Fibroblast of peridontal ligament (primary cell): ENCODE measurements at regions not wholly inside any gene's neighbourhood (a gene's known extent, or its start where the extent isn't known, plus 50 kb on each side); places are given as distances from the start of the nearest gene placed in this dataset.
A peak's percentile ranks its signal among the peaks of the same experiment; 100 is the strongest.

Source experiments
- DNase-seq: peaks from one replicate; pipeline ENCODE4 v3.0.0-alpha.2; 2010; ENCODE audit errors: extremely low read depth

- DNase-seq: no peak
Observed at GRCh38 chr4:128488055-128488705, 200.6 kb upstream of the PGRMC2 start.

DNA sequence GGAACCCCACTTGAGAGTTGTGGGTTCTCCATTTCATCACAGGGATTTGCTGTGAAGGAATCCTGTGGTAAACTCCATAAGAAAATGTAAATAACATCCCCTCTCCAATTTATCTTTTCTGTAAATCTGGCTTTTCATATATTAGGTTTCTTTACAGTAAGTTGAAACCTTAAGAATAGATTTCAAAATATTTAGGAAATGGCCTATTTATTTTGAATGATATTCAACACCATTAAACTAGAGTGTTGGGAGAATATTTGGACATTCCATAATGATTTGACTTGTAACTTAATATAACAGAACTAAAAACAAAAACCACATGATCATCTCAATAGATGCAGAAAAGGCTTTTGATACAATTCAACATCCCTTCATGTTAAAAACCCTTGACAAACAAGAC is 197.3 kb upstream of the PGRMC2 start:
- peak; percentile 72 for DNase-seq

DNA sequence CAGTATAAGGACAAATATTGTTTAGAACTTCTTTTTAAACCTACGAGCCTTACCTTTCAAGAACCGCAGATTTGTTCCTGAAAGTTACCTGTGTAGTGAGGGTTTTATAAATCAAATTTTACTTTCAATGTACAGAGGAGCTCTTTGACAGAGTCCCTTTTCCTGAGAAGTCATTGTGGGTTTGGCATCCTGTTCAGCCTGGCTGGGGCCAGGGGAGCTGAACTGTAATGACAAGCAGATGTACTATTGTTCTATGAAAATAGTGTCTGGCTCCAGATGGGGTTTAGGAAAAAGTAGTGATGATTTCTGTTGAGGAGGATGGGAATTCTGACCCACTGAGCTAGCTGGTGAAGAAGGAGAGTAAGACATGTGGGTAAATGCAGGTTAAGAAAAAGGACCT is 196.2 kb upstream of the PGRMC2 start:
- DNase-seq: peak; percentile 85

DNA sequence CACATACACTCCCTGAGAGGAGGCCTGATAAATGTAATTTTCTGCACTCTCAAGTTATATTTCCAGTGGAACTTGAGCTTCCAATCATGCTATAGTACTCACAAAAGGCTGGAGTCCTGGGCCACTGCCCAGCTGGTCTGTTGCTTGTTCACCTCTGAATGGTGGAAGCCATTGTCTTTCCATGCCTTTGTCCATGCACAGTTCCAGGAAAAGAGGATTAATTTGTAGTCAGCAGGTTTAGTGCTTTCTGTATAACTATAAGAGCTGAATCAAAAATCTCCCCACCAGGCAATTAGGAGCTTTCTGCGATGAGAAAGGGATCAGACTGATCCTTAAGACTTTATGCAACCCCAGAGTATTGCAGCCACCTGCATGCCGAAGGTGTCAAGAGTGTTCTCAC is 195.4 kb upstream of the PGRMC2 start:
- DNase-seq: no peak

DNA sequence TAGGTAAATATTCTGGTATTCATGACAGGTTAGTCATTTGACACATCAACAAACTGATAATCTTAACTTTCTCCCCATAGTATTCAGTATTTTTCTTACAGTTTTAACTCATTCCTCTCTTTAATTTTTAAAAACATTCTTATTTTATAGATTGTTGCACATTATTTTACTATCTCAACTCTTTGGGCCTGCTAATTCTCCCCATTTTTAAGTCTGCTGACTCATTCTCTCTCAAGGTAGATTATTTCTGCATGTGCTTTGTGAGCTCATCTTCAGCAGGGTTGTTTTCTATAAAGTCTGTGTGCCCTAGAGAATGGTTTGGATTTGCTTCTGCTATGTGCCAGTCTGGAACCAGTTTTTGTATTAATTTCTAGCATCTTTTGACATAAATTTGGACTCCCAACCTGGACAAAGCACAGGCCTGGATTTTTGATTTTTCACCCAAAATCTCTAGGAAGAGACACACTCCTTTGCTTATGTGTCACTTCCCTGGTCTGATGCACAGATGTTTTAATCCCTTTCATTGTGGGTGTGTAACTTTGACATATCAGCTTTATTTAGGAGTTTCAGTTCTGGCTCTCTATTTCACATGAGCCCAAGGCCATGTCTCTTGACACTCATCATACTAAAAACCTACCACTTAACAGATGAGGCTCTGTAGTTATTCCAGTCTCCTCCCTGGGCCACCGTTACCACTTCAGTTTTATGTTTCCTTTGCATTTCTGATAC is 194.3 kb upstream of the PGRMC2 start:
- DNase-seq: no peak

GRCh38 chr4:128480945-128481344 is 193.3 kb upstream of the PGRMC2 start:
- no peak for DNase-seq

GRCh38 chr4:128477540-128477939 is 189.9 kb upstream of the PGRMC2 start:
- DNase-seq: no peak

- no peak for DNase-seq
Observed at GRCh38 chr4:128475597-128475996, 188.0 kb upstream of the PGRMC2 start.

GRCh38 chr4:128471576-128471975 is 184.0 kb upstream of the PGRMC2 start:
- DNase-seq: no peak

GRCh38 chr4:128470492-128471053 is 183.0 kb upstream of the PGRMC2 start:
- no peak for DNase-seq

GRCh38 chr4:128468123-128468989 is 180.7 kb upstream of the PGRMC2 start:
- DNase-seq: peak; percentile 100

DNA sequence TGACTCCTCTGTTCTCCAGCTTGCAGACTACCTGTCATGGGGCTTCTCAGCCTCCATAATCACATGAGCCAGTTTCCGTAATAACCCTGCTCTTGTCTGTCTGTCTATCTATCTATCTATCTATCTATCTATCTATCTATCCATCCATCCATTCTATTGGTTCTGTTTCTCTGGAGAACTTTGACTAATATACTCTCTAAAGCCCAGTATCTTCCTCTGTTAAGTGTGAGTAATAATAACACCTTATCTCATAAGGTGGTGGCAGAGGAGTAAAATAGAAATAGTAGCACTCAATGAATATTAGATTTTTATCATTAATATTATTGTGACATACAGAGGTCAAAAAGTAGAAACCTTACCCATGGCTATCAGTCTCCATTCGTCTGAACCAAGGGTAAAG is 177.9 kb upstream of the PGRMC2 start:
- DNase-seq: no peak

DNA sequence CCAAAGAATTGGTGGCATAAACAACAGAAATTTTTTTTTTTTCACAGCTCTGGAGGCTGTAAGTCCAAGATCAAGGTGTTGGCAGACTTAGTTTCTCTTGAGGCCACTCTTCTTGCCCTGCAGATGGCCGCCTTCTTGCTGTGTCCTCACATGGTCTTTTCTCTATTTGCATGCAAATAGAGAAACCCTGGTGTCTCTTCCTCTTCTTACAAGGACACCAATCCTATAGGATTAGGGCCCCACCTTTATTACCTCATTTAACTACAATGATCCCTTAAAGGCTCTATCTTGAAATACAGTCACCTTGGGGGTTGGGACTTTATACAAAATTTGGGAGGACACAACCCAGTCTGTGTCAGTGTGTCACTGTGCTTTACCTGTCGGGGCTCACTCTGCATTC is 175.4 kb upstream of the PGRMC2 start:
- no peak for DNase-seq

DNA sequence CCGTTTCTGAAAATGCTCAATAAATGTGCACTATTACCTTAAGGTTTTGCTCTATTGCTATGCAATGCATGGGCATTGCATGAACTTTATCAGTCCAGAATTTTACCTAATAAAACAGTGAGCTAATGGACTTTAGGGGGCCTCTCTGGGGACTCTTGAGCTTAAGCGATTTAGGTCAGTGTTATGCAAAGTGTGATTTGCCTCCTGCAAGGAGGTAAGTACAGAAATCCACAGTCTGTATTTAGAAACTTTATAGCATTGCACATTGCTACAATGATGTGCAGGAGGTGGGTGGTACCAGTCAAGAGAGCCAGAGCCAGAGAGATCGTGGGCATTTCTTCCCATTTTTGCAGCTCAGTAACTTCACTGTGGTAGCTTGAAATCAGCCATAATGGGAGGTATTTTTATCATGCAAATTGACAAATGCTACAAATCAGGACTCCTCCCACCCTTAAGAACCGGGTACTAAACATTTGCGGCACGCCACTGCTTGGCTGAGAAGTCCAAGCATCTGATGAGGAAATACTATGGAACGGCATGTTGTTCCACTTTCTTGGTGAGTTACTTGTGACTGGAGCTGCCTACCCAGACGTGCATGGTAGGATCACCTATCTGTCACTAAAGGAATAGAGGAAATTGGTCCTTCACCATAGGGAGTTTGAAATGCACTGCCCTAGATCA is 174.6 kb upstream of the PGRMC2 start:
- no peak for DNase-seq

DNA sequence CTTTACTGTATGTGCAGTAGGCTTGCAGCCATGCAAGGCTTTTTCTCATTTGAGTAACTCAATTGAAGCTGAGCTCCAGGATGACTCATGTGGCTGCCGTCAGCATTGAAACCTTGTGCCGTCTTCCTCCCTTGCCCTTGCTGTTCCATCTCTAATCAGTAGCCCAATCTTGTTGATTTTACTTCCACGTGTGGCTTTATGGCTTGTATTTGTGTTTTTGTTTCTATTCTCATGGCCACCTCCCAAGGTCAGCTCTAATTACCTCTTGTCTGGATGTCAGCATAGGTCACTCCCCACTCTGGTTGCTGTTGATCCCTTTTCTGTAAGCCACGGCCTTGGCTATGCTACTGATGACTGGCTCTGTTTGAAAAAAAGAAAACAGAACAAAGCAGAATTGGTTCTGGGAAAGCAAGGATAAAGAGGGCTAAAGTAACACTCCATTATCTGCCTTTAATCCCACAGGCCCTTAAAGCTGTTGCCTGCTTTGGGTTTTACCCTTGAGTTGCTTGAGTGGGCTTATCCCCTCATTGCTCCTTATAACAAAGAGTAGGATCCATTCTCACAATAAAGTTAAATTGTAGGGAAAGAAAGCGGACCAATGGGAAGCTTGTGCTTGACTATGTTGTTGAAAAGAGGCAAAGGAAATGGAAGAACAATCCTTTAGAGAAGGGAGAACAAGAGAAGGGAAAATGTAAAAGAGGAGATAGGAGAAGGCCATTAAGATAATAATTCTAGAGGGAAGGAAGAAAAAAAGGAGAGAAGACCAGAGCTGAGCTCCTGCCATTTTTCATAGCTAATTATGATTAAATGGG is 173.9 kb upstream of the PGRMC2 start:
- peak; percentile 94 for DNase-seq

DNA sequence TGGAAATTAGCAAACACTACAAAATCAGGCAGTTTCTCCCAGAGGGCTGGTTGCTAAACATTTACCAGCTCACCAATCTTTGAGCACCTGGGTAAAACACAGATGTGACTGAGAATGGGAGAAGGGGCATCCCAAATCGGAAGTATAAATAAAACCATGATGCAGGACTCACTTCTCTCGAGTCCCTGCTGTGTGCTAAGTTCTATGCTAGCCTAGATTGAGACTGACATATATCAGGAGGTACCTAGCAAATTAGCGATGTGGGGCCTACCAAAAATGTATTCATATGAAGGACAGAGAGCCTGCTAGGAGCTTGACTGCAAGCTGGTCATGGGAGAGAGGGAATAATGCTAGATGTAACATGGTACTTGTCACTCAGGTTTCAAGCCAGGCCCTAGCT is 171.9 kb upstream of the PGRMC2 start:
- DNase-seq: no peak

- DNase-seq: no peak
Observed at GRCh38 chr4:128458816-128459215, 171.2 kb upstream of the PGRMC2 start.

DNA sequence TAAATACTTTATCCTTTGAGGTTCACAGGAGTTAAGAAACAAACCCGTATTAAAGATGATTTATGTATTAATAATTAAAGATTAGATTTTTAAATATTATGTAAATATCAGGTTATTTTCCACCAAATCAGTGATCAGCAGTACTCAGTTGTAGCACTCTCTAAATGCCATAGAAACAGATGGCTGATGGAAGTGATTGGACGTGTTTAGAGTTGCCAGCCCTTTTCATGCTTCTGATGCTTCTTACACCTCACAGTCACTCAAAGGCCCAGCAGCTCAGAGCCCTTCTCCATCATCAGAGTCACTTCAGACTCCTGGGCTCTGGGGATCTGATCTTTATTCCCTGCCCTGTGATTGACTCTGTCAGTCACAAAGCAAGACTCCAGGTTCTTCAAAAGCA is 170.1 kb upstream of the PGRMC2 start:
- no peak for DNase-seq

- DNase-seq: no peak
Observed at GRCh38 chr4:128456171-128456570, 168.6 kb upstream of the PGRMC2 start.

GRCh38 chr4:128455480-128455879 is 167.9 kb upstream of the PGRMC2 start:
- no peak for DNase-seq

DNA sequence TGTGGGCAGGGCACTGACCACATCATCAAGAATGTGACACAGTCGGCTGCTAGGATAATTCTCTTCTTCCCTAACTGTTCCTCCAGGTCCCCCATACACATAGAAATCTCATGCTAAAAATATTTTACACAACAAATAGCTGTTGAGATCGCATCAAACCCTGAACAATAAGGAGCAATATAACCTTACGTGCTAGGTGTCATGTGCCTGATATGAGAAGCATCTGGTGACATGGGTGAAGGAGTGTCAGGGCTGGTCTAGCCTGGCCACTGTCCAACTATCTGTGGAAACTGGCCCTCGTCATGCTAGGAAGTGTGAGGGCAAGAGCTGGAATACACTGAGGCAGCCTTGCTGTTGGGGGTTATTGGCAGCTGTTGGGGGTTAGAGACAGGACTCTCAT is 167.3 kb upstream of the PGRMC2 start:
- DNase-seq: no peak
